SK-N-SH (cell line): ENCODE measurements at regions not wholly inside any gene's neighbourhood (a gene's known extent, or its start where the extent isn't known, plus 50 kb on each side); places are given as distances from the start of the nearest gene placed in this dataset.
"Not testable (repeated sequence)": the region's sequence is repeated elsewhere in the genome, so short reads cannot be mapped to it uniquely, and the experiment has no call there.

ENCODE experiments used
- CTCF ChIA-PET: fragments of 300-600, 350-600 bp; formaldehyde crosslinking; extraction: SDS; loops from one replicate; lab custom pipeline; 2021; lab: Yijun Ruan, JAX
- POLR2A ChIA-PET: fragments of 350-600 bp; sonication (Branson Sonifier 250); formaldehyde crosslinking; extraction: SDS; loops from one replicate; lab custom pipeline; 2020; ENCODE audit warnings: antibody characterized with exemption, inconsistent platforms; lab: Yijun Ruan, JAX
- DNase-seq: peaks from one replicate; pipeline ENCODE4 v3.0.0; 2012
- H2AFZ ChIP-seq: fragments of 200-600 bp; sonication (generic); 2 replicates; pipeline ENCODE4 v1.8.1; 2016; ENCODE audit warnings: antibody characterized with exemption, mild to moderate bottlenecking, low read depth
- H3F3A ChIP-seq: fragments of 200-600 bp; sonication (generic); replicated peaks from 2 replicates; pipeline ENCODE3; 2016; ENCODE audit warnings: antibody characterized with exemption, mild to moderate bottlenecking; ENCODE audit not compliant: insufficient read depth
- H3K27ac ChIP-seq, 2 experiments: fragments of 200-500 bp in 1 of 2; fragments of 200-600 bp in 1 of 2; sonication (Bioruptor generic) in 1 of 2; sonication (generic), shearing (Covaris generic) in 1 of 2; 2 replicates each; pipeline versions ENCODE4 v1.5.1 to v1.6.1; 2014 to 2016; ENCODE audit warnings: low read depth in 2 of 2, inconsistent platforms in 1 of 2, low read length in 1 of 2, mild to moderate bottlenecking in 1 of 2, mixed read lengths in 1 of 2
- H3K27me3 ChIP-seq: fragments of 200-600 bp; sonication (generic), shearing (Covaris generic); 2 replicates; pipeline ENCODE4 v1.6.1; 2016; ENCODE audit warnings: mixed run types; ENCODE audit not compliant: insufficient read depth
- H3K36me3 ChIP-seq, 2 experiments: fragments of 200-500 bp in 1 of 2; fragments of 200-600 bp in 1 of 2; sonication (Bioruptor generic) in 1 of 2; sonication (generic) in 1 of 2; replicated peaks in 1 of 2; 2 replicates each; pipeline versions ENCODE3 to v1.5.1; 2014 to 2016; ENCODE audit warnings: low read length in 1 of 2, mild to moderate bottlenecking in 1 of 2; ENCODE audit not compliant: insufficient read depth in 2 of 2, control insufficient read depth in 1 of 2
- H3K4me1 ChIP-seq, 2 experiments: fragments of 200-500 bp in 1 of 2; fragments of 200-600 bp in 1 of 2; sonication (Bioruptor generic) in 1 of 2; sonication (generic), shearing (Covaris generic) in 1 of 2; 2 replicates each; pipeline versions ENCODE4 v1.5.1 to v1.6.1; 2014 to 2016; ENCODE audit warnings: low read depth in 1 of 2, low read length in 1 of 2, mixed run types in 1 of 2; ENCODE audit not compliant: insufficient read depth in 2 of 2, control insufficient read depth in 1 of 2
- H3K4me2 ChIP-seq: fragments of 200-600 bp; sonication (generic), shearing (Covaris generic); 2 replicates; pipeline ENCODE4 v1.6.1; 2017; ENCODE audit warnings: mixed run types
- H3K4me3 ChIP-seq, 2 experiments: fragments of 200-500 bp in 1 of 2; fragments of 200-600 bp in 1 of 2; sonication (Bioruptor generic) in 1 of 2; sonication (generic), shearing (Covaris generic) in 1 of 2; 2 replicates each; pipeline versions ENCODE4 v1.5.1 to v1.8.1; 2014 to 2016; ENCODE audit warnings: low read depth in 2 of 2, inconsistent platforms in 1 of 2, low read length in 1 of 2, mild to moderate bottlenecking in 1 of 2, mixed read lengths in 1 of 2, moderate library complexity in 1 of 2
- H3K79me2 ChIP-seq: fragments of 200-600 bp; sonication (generic); 2 replicates; pipeline ENCODE4 v1.8.1; 2017; ENCODE audit warnings: mild to moderate bottlenecking; ENCODE audit not compliant: insufficient read depth
- H3K9ac ChIP-seq: fragments of 200-600 bp; sonication (generic); 2 replicates; pipeline ENCODE4 v1.6.1; 2017; ENCODE audit warnings: mixed run types
- H3K9me2 ChIP-seq: fragments of 200-600 bp; sonication (generic); 2 replicates; pipeline ENCODE4 v1.6.1; 2017; ENCODE audit warnings: mixed run types
- H3K9me3 ChIP-seq: fragments of 200-600 bp; sonication (generic); 2 replicates; pipeline ENCODE4 v1.6.1; 2017; ENCODE audit warnings: mixed run types, mild to moderate bottlenecking, moderate library complexity
- H4K20me1 ChIP-seq: fragments of 200-600 bp; sonication (generic); 2 replicates; pipeline ENCODE4 v1.6.1; 2017; ENCODE audit warnings: mild to moderate bottlenecking, mixed run types; ENCODE audit not compliant: insufficient read depth
- CHD2 ChIP-seq: fragments of 150-350 bp; IDR thresholded peaks from 2 replicates; pipeline ENCODE4 v1.6.1; 2018; ENCODE audit warnings: low read length; ENCODE audit not compliant: partially characterized antibody
- EZH2phosphoT487 ChIP-seq: fragments of 200-600 bp; sonication (generic); IDR thresholded peaks from 2 replicates; pipeline ENCODE4 v1.6.1; 2017; ENCODE audit warnings: low read depth, mixed run types, mild to moderate bottlenecking, antibody characterized with exemption, moderate library complexity, borderline replicate concordance
- GATA2 ChIP-seq: sonication (generic); formaldehyde crosslinking; IDR thresholded peaks from 2 replicates; pipeline ENCODE4 v1.5.0; 2020; ENCODE audit warnings: mild to moderate bottlenecking, missing genetic modification reagents
- JUND ChIP-seq: IDR thresholded peaks from 2 replicates; pipeline ENCODE4 v1.4.0; 2012
- MXI1 ChIP-seq: IDR thresholded peaks from 2 replicates; pipeline ENCODE4 v1.6.1; 2012; ENCODE audit warnings: mild to moderate bottlenecking, low read depth, low read length, improper control_type of control experiment
- PBX3 ChIP-seq: IDR thresholded peaks from 2 replicates; pipeline ENCODE4; 2012
- RAD21 ChIP-seq: IDR thresholded peaks from 2 replicates; pipeline ENCODE4 v1.6.1; 2012; ENCODE audit warnings: mild to moderate bottlenecking, low read length
- RCOR1 ChIP-seq: fragments of 150-350 bp; IDR thresholded peaks from 2 replicates; pipeline ENCODE4 v1.6.1; 2017; ENCODE audit warnings: antibody characterized with exemption, low read length
- SIN3A ChIP-seq: IDR thresholded peaks from 2 replicates; pipeline ENCODE4 v1.6.1; 2012; ENCODE audit warnings: low read depth, mild to moderate bottlenecking, low read length, moderate library complexity, borderline replicate concordance
- TCF12 ChIP-seq: IDR thresholded peaks from 2 replicates; pipeline ENCODE4 v1.4.0; 2012
- TEAD4 ChIP-seq: IDR thresholded peaks from 2 replicates; pipeline ENCODE4 v1.4.0; 2012; ENCODE audit warnings: mild to moderate bottlenecking, borderline replicate concordance; ENCODE audit not compliant: insufficient read depth
- USF2 ChIP-seq: fragments of 150-350 bp; IDR thresholded peaks from 2 replicates; pipeline ENCODE4 v1.6.1; 2017; ENCODE audit warnings: antibody characterized with exemption, low read length, low read depth, borderline replicate concordance
- WGBS: methylation state at CpG from one replicate; pipeline ENCODE4 v1.1.6; 2017; ENCODE audit warnings: low lambda C conversion rate; 5-methylcytosine and 5-hydroxymethylcytosine counted together
- TF ChIP-seq, protein P1 (sequence below): IDR thresholded peaks from 2 replicates; pipeline ENCODE4 v1.6.1; 2012; ENCODE audit warnings: mild to moderate bottlenecking, low read depth, low read length, moderate library complexity
- TF ChIP-seq, protein P2 (sequence below): IDR thresholded peaks from 2 replicates; pipeline ENCODE4 v1.4.0; 2012; ENCODE audit warnings: low read depth, borderline replicate concordance
- TF ChIP-seq, protein P3 (sequence below): IDR thresholded peaks from 2 replicates; pipeline ENCODE4 v1.4.0; 2012; ENCODE audit warnings: low read depth, borderline replicate concordance
- TF ChIP-seq, protein P4 (sequence below): fragments of 150-350 bp; IDR thresholded peaks from 2 replicates; pipeline ENCODE4 v1.6.1; 2016; ENCODE audit warnings: mild to moderate bottlenecking, low read depth, low read length

DNA sequence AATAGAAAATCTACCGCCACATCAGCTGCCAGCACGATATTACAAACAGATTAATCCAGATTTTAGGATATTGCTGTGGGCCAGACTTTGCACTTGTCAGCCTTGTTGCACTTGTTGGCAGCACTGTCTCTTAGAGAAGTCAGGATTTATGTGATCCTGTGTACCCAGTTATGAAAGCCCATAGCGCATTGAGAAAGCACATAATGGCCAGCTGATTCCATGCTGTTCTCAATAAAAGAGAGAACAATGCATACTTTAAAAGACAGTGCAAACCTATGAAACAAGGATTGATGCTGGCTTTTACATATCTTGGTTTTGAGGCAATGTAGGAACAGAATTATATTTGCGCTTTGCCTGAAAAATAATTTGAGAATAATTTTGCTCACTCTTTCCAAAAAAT is 140.8 kb downstream of the CEP120 start:
- Histone ChIP-seq H4K20me1 (no peaks in the 10 kb centered on the region), H3K4me2 (no peak overlapping the region), H3K27ac (no peak overlapping the region), H3K9me3 (no peaks in the 10 kb centered on the region), H3K27me3 (no peaks in the 10 kb centered on the region), H3K4me1 (peaks cover 0 to 8% of the 10 kb centered on the region in 2 experiments; a peak in 2 of 4 replicates), H3K36me3 (no peaks in the 10 kb centered on the region), H3K4me3 (no peak overlapping the region), H3F3A (no peaks in the 10 kb centered on the region), H3K9ac (no peak overlapping the region), H2AFZ (no peak overlapping the region), H3K79me2 (no peaks in the 10 kb centered on the region), H3K9me2 (no peaks in the 10 kb centered on the region)
- DNase-seq = no peak
- CTCF ChIA-PET = interaction anchor here (0.7 to 3.1 kb wide), 3 partner anchors 7 to 438 kb away, joined by 3 to 14 read pairs (median 3); partner anchors contain the start of gene CEP120
- TF ChIP-seq, protein P1, sequence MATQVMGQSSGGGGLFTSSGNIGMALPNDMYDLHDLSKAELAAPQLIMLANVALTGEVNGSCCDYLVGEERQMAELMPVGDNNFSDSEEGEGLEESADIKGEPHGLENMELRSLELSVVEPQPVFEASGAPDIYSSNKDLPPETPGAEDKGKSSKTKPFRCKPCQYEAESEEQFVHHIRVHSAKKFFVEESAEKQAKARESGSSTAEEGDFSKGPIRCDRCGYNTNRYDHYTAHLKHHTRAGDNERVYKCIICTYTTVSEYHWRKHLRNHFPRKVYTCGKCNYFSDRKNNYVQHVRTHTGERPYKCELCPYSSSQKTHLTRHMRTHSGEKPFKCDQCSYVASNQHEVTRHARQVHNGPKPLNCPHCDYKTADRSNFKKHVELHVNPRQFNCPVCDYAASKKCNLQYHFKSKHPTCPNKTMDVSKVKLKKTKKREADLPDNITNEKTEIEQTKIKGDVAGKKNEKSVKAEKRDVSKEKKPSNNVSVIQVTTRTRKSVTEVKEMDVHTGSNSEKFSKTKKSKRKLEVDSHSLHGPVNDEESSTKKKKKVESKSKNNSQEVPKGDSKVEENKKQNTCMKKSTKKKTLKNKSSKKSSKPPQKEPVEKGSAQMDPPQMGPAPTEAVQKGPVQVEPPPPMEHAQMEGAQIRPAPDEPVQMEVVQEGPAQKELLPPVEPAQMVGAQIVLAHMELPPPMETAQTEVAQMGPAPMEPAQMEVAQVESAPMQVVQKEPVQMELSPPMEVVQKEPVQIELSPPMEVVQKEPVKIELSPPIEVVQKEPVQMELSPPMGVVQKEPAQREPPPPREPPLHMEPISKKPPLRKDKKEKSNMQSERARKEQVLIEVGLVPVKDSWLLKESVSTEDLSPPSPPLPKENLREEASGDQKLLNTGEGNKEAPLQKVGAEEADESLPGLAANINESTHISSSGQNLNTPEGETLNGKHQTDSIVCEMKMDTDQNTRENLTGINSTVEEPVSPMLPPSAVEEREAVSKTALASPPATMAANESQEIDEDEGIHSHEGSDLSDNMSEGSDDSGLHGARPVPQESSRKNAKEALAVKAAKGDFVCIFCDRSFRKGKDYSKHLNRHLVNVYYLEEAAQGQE = no peak
- TF ChIP-seq RAD21 (no peak), TCF12 (no peak), TEAD4 (no peak), PBX3 (no peak), RCOR1 (no peak), GATA2 (CRISPR knock-in tag) (no peak), USF2 (no peak), JUND (no peak), SIN3A (no peak), MXI1 (no peak), EZH2phosphoT487 (no peak), CHD2 (no peak)
- TF ChIP-seq, protein P2, sequence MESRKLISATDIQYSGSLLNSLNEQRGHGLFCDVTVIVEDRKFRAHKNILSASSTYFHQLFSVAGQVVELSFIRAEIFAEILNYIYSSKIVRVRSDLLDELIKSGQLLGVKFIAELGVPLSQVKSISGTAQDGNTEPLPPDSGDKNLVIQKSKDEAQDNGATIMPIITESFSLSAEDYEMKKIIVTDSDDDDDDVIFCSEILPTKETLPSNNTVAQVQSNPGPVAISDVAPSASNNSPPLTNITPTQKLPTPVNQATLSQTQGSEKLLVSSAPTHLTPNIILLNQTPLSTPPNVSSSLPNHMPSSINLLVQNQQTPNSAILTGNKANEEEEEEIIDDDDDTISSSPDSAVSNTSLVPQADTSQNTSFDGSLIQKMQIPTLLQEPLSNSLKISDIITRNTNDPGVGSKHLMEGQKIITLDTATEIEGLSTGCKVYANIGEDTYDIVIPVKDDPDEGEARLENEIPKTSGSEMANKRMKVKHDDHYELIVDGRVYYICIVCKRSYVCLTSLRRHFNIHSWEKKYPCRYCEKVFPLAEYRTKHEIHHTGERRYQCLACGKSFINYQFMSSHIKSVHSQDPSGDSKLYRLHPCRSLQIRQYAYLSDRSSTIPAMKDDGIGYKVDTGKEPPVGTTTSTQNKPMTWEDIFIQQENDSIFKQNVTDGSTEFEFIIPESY = no peak
- TF ChIP-seq, protein P3, sequence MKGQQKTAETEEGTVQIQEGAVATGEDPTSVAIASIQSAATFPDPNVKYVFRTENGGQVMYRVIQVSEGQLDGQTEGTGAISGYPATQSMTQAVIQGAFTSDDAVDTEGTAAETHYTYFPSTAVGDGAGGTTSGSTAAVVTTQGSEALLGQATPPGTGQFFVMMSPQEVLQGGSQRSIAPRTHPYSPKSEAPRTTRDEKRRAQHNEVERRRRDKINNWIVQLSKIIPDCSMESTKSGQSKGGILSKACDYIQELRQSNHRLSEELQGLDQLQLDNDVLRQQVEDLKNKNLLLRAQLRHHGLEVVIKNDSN = no peak
- TF ChIP-seq, protein P4, sequence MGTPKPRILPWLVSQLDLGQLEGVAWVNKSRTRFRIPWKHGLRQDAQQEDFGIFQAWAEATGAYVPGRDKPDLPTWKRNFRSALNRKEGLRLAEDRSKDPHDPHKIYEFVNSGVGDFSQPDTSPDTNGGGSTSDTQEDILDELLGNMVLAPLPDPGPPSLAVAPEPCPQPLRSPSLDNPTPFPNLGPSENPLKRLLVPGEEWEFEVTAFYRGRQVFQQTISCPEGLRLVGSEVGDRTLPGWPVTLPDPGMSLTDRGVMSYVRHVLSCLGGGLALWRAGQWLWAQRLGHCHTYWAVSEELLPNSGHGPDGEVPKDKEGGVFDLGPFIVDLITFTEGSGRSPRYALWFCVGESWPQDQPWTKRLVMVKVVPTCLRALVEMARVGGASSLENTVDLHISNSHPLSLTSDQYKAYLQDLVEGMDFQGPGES = no peak
- POLR2A ChIA-PET = no interaction called here
- WGBS = 84% methylated on average over 4 of the region's 4 CpGs

DNA sequence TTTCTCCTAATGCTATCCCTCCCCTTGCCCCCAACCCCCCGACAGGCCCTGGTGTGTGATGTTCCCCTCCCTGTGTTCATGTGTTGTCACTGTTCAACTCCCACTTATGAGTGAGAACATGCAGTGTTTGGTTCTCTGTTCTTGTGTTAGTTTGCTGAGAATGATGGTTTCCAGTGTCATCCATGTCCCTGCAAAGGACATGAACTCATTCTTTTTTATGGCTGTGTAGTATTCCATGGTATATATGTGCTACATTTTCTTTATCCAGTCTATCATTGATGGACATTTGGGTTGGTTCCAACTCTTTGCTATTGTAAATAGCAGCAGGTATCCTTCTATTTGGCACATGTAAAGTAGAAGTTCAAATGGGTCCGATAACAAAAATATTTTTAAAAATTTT is 142.3 kb downstream of the CEP120 start:
- H3F3A ChIP-seq, H4K20me1 ChIP-seq, H3K27me3 ChIP-seq, H3K27ac ChIP-seq, CTCF ChIA-PET, H3K4me2 ChIP-seq, DNase-seq, H3K9me2 ChIP-seq, H3K9me3 ChIP-seq, H2AFZ ChIP-seq, H3K4me1 ChIP-seq, H3K36me3 ChIP-seq, POLR2A ChIA-PET, H3K4me3 ChIP-seq, H3K79me2 ChIP-seq, H3K9ac ChIP-seq: not testable (repeated sequence)
- WGBS = 83% methylated on average over 2 of the region's 2 CpGs
